Stimulated activated CD4-positive, alpha-beta T cell treated with anti-CD3 and anti-CD28 coated beads, Interleukin-1b, Interleukin-23, amount 100 ng/mL, for 1 hour (primary cell): ENCODE measurements at regions not wholly inside any gene's neighbourhood (a gene's known extent, or its start where the extent isn't known, plus 50 kb on each side); places are given as distances from the start of the nearest gene placed in this dataset.

Source experiments
- DNase-seq, 2 donors: peaks; one replicate each; pipeline ENCODE4 v3.0.0-alpha.2; 2020; ENCODE audit warnings: low read depth in 2 of 2

GRCh38 chr4:155616117-155616516 is 50.5 kb upstream of the GUCY1A1 start:
- DNase-seq = no peak

- DNase-seq = no peak
Measured at GRCh38 chr4:155615081-155615887, 51.4 kb upstream of the GUCY1A1 start.

GRCh38 chr4:155614111-155614762 is 52.4 kb upstream of the GUCY1A1 start:
- no peak for DNase-seq

- no peak for DNase-seq
Measured at GRCh38 chr4:155612074-155612473, 54.6 kb upstream of the GUCY1A1 start.

GRCh38 chr4:155611501-155611900 is 55.1 kb upstream of the GUCY1A1 start:
- no peak for DNase-seq

GRCh38 chr4:155610143-155610542 is 56.5 kb upstream of the GUCY1A1 start:
- no peak for DNase-seq

GRCh38 chr4:155609455-155610059 is 57.1 kb upstream of the GUCY1A1 start:
- no peak for DNase-seq

- DNase-seq = no peak
Measured at GRCh38 chr4:155608225-155608885, 58.3 kb upstream of the GUCY1A1 start.

GRCh38 chr4:155607481-155607880 is 59.2 kb upstream of the GUCY1A1 start:
- DNase-seq = no peak

GRCh38 chr4:155604718-155605626 is 61.7 kb upstream of the GUCY1A1 start:
- no peak for DNase-seq

- no peak for DNase-seq
Measured at GRCh38 chr4:155603360-155603891, 63.2 kb upstream of the GUCY1A1 start.

- no peak for DNase-seq
Measured at GRCh38 chr4:155602351-155603140, 64.1 kb upstream of the GUCY1A1 start.

GRCh38 chr4:155600244-155600643 is 66.4 kb upstream of the GUCY1A1 start:
- DNase-seq = no peak

GRCh38 chr4:155599596-155599995 is 67.1 kb upstream of the GUCY1A1 start:
- DNase-seq = no peak

- no peak for DNase-seq
Measured at GRCh38 chr4:155599085-155599484, 67.6 kb upstream of the GUCY1A1 start.

- DNase-seq = no peak
Measured at GRCh38 chr4:155597933-155598451, 68.7 kb upstream of the GUCY1A1 start.

- DNase-seq = no peak
Measured at GRCh38 chr4:155597281-155597680, 69.4 kb upstream of the GUCY1A1 start.

- no peak for DNase-seq
Measured at GRCh38 chr4:155593793-155594192, 72.9 kb upstream of the GUCY1A1 start.

GRCh38 chr4:155592938-155593297 is 73.7 kb upstream of the GUCY1A1 start:
- DNase-seq = no peak
